Calu3 (cell line): ENCODE measurements at regions not wholly inside any gene's neighbourhood (a gene's known extent, or its start where the extent isn't known, plus 50 kb on each side); places are given as distances from the start of the nearest gene placed in this dataset.
A peak's percentile ranks its signal among the peaks of the same experiment; 100 is the strongest.

Source experiments
- BruUV-seq: library from RNA; stranded (reverse); fragments of 400-500 nt; replicated peaks from 2 replicates; lab custom pipeline; 2021; lab: Mats Ljungman, UMichigan
- CTCF ChIA-PET: fragments of 300-600 bp; sonication (Branson Sonifier 250); formaldehyde crosslinking; loops from one replicate; lab custom pipeline; 2022; ENCODE audit warnings: antibody characterized with exemption; lab: Charles Lee
- DNase-seq: peaks from one replicate; pipeline ENCODE4 v3.0.0; 2022
- H3K27ac Mint-ChIP-seq: one replicate; pipeline ENCODE4 v1.8.0; 2022; ENCODE audit warnings: mixed read lengths; ENCODE audit not compliant: unreplicated experiment
- H3K27me3 Mint-ChIP-seq: one replicate; pipeline ENCODE4 v1.8.0; 2022; ENCODE audit warnings: mixed read lengths; ENCODE audit not compliant: unreplicated experiment
- H3K36me3 Mint-ChIP-seq: one replicate; pipeline ENCODE4 v1.8.0; 2022; ENCODE audit warnings: mild to moderate bottlenecking, moderate library complexity, mixed read lengths; ENCODE audit not compliant: insufficient read depth, unreplicated experiment
- H3K4me1 Mint-ChIP-seq: one replicate; pipeline ENCODE4 v1.8.0; 2022; ENCODE audit warnings: mild to moderate bottlenecking, low read depth, mixed read lengths; ENCODE audit not compliant: unreplicated experiment
- H3K4me3 Mint-ChIP-seq: one replicate; pipeline ENCODE4 v1.8.0; 2022; ENCODE audit warnings: mild to moderate bottlenecking, low read depth, moderate library complexity, mixed read lengths; ENCODE audit not compliant: unreplicated experiment
- H3K9me3 Mint-ChIP-seq: one replicate; pipeline ENCODE4 v1.8.0; 2022; ENCODE audit warnings: low read depth, mixed read lengths; ENCODE audit not compliant: unreplicated experiment
- CTCF ChIP-seq: fragments of 200-600 bp; IDR thresholded peaks from one replicate; pipeline ENCODE4 v1.8.0; 2022; ENCODE audit warnings: antibody characterized with exemption; ENCODE audit not compliant: unreplicated experiment
- intact Hi-C: fragments of 100-400 bp; cut with micrococcal nuclease; formaldehyde crosslinking; loops from one replicate; pipeline ENCODE4 v1.10.0; 2022; ENCODE audit not compliant: unreplicated experiment

GRCh38 chr5:13427827-13428557 is 516.5 kb downstream of the DNAH5 start:
- CTCF ChIA-PET = no interaction called here
- Mint-ChIP-seq H3K4me1 (no peaks in the 10 kb centered on the region), H3K9me3 (peaks cover 6% of the 10 kb centered on the region), H3K4me3 (no peak overlapping the region), H3K36me3 (no peaks in the 10 kb centered on the region), H3K27ac (no peak overlapping the region), H3K27me3 (peaks cover 17% of the 10 kb centered on the region)
- intact Hi-C loops = no loop called here
- TF ChIP-seq CTCF = no peak
- no peak for DNase-seq
- BruUV-seq = no TSS peak

GRCh38 chr5:13412040-13412595 is 532.4 kb downstream of the DNAH5 start:
- CTCF ChIA-PET = no interaction called here

GRCh38 chr5:13408616-13409015 is 535.9 kb downstream of the DNAH5 start:
- TF ChIP-seq CTCF = no peak
- Mint-ChIP-seq H3K36me3 (no peaks in the 10 kb centered on the region), H3K9me3 (peaks cover 2% of the 10 kb centered on the region), H3K27ac (no peak overlapping the region), H3K4me3 (no peak overlapping the region), H3K4me1 (no peaks in the 10 kb centered on the region), H3K27me3 (no peaks in the 10 kb centered on the region)
- CTCF ChIA-PET = no interaction called here
- no peak for DNase-seq
- BruUV-seq = no TSS peak
- intact Hi-C loops = no loop called here

More at GRCh38 chr5:13412040-13412595, 532.4 kb downstream of the DNAH5 start:
- intact Hi-C loops = no loop called here
- Mint-ChIP-seq H3K36me3 (no peaks in the 10 kb centered on the region), H3K4me3 (no peak overlapping the region), H3K9me3 (no peaks in the 10 kb centered on the region), H3K27ac (no peak overlapping the region), H3K27me3 (no peaks in the 10 kb centered on the region), H3K4me1 (no peaks in the 10 kb centered on the region)
- peak; percentile 3 for DNase-seq
- TF ChIP-seq CTCF = no peak
- no TSS peak for BruUV-seq

GRCh38 chr5:13403351-13403750 is 541.1 kb downstream of the DNAH5 start:
- CTCF ChIA-PET = no interaction called here
- H3K36me3 Mint-ChIP-seq = no peaks in the 10 kb centered on the region
- no peak for DNase-seq
- H3K27me3 Mint-ChIP-seq = no peaks in the 10 kb centered on the region
- peaks cover 2% of the 10 kb centered on the region for H3K9me3 Mint-ChIP-seq
- H3K27ac Mint-ChIP-seq = no peak overlapping the region
- intact Hi-C loops = no loop called here
- no peak overlapping the region for H3K4me3 Mint-ChIP-seq
- H3K4me1 Mint-ChIP-seq = no peaks in the 10 kb centered on the region
- no peak for TF ChIP-seq CTCF
- no TSS peak for BruUV-seq
